T-cell (primary cell): ENCODE measurements at regions not wholly inside any gene's neighbourhood (a gene's known extent, or its start where the extent isn't known, plus 50 kb on each side); places are given as distances from the start of the nearest gene placed in this dataset.

Experiments used
- ATAC-seq, 4 experiments: fragments of 200-7000 bp in 3 of 4; fragments of 150-1000 bp in 1 of 4; cut with Tn5 transposase; replicated peaks in 1 of 4; 1 replicate in 3 of 4; 2 replicates in 1 of 4; pipeline ENCODE4 v1.10.0; 2021; ENCODE audit warnings: moderate library complexity in 3 of 4, mild to moderate bottlenecking in 2 of 4, moderate number of reproducible peaks in 1 of 4
- CTCF ChIA-PET, 2 donors: fragments of 300-600 bp; sonication (Branson Sonifier 250); formaldehyde crosslinking; loops; one replicate each; lab custom pipeline; 2022; ENCODE audit warnings: antibody characterized with exemption in 2 of 2; lab: Charles Lee
- POLR2A ChIA-PET, 2 donors: fragments of 300-600 bp; sonication (Branson Sonifier 250); formaldehyde crosslinking; loops; one replicate each; lab custom pipeline; 2022; ENCODE audit warnings: antibody characterized with exemption in 2 of 2; lab: Charles Lee
- DNase-seq, 35 experiments: peaks; one replicate each; pipeline versions ENCODE4 v3.0.0 to v3.0.0-alpha.2; 2013 to 2023
- H3K27ac ChIP-seq: one replicate; pipeline ENCODE4 v1.5.1; 2013; ENCODE audit warnings: low read length
- H3K27me3 ChIP-seq, 2 experiments: replicated peaks in 1 of 2; 1 replicate in 1 of 2; 2 replicates in 1 of 2; pipeline versions ENCODE4 v1.6.1 to v1.7.0; 2013; ENCODE audit warnings: low read length in 1 of 2, mixed read lengths in 1 of 2; ENCODE audit not compliant: control insufficient read depth in 2 of 2, insufficient read depth in 2 of 2; ENCODE audit errors: extremely low read depth in 1 of 2
- H3K36me3 ChIP-seq, 2 donors: 1 replicate in 1 of 2; 2 replicates in 1 of 2; pipeline versions ENCODE4 v1.6.1 to v1.7.0; 2013; ENCODE audit warnings: low read length in 1 of 2; ENCODE audit not compliant: control insufficient read depth in 2 of 2, insufficient read depth in 1 of 2; ENCODE audit errors: extremely low read depth in 1 of 2
- H3K4me1 ChIP-seq, 2 experiments: 1 replicate in 1 of 2; 2 replicates in 1 of 2; pipeline versions ENCODE4 v1.6.1 to v1.7.0; 2013; ENCODE audit warnings: low read length in 2 of 2, mixed read lengths in 1 of 2; ENCODE audit not compliant: insufficient read depth in 2 of 2, control insufficient read depth in 1 of 2; ENCODE audit errors: extremely low read depth in 1 of 2
- H3K4me3 ChIP-seq, 2 donors: 1 replicate in 1 of 2; 2 replicates in 1 of 2; pipeline versions ENCODE4 v1.5.1 to v1.7.0; 2013; ENCODE audit warnings: mild to moderate bottlenecking in 2 of 2, low read length in 1 of 2, moderate library complexity in 1 of 2; ENCODE audit not compliant: control insufficient read depth in 1 of 2; ENCODE audit errors: extremely low read depth in 1 of 2
- H3K9me3 ChIP-seq: 2 replicates; pipeline ENCODE4 v1.7.0; 2013
- H3K27ac Mint-ChIP-seq, 2 donors: one replicate each; pipeline ENCODE4 v1.8.0; 2020 to 2021; ENCODE audit warnings: mild to moderate bottlenecking in 2 of 2, mixed read lengths in 2 of 2
- H3K27me3 Mint-ChIP-seq, 2 donors: one replicate each; pipeline ENCODE4 v1.8.0; 2021 to 2022; ENCODE audit warnings: mixed read lengths in 2 of 2
- H3K36me3 Mint-ChIP-seq: one replicate; pipeline ENCODE4 v1.8.0; 2021; ENCODE audit warnings: mixed read lengths
- H3K4me1 Mint-ChIP-seq, 3 donors: one replicate each; pipeline ENCODE4 v1.8.0; 2020 to 2022; ENCODE audit warnings: mixed read lengths in 3 of 3, mild to moderate bottlenecking in 1 of 3
- H3K4me3 Mint-ChIP-seq, 3 donors: one replicate each; pipeline ENCODE4 v1.8.0; 2020 to 2022; ENCODE audit warnings: mild to moderate bottlenecking in 3 of 3, mixed read lengths in 3 of 3, moderate library complexity in 3 of 3
- H3K9me3 Mint-ChIP-seq, 3 donors: one replicate each; pipeline ENCODE4 v1.8.0; 2020 to 2022; ENCODE audit warnings: mixed read lengths in 3 of 3
- WGBS: methylation state at CpG from one replicate; pipeline ENCODE4 v1.1.5; 2013; ENCODE audit warnings: missing lambda C conversion rate; ENCODE audit not compliant: insufficient coverage; 5-methylcytosine and 5-hydroxymethylcytosine counted together

DNA sequence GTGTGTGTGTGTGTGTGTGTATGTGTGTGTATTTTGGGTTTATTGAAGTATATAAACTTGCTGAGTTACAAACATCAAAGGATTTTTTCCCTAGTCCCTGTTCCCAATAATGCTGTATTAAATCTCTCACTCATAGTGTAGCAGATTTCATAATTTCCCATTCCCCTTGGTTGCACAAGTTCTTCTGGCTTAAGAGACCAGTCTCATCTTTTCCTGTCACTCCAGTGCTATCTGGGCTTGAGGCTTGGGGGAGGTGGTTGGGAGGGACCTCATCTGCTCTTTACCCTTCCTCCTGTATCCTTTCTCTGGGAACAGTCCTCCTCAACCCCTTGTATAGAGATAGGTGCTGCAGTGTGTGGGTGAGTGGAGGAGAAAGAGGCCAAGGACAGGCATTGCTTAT lies 285.4 kb upstream of the BOD1L1 start:
- CTCF ChIA-PET: no interaction called here
- H3K27me3 Mint-ChIP-seq: peaks cover 0 to 7% of the 10 kb centered on the region in 2 donors

DNA sequence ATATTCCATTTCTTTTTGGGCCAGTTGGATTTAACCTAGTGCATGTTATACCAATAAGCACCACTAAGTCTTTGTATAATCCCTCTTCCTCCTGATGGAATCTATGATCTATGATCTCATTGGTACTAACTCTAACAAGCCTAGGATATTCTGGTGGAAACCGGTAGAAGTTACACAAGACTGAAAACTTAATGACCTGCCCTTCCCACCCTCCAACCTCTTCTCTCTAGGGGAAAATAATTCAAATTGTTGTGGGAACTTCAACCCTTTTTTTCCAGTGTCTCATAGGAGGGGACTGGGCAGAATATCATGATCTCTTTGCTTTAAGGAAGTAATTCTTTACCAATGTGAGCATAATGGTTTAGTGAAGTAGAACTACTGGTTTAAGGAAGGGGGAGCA lies 289.5 kb upstream of the BOD1L1 start:
- no peaks in the 10 kb centered on the region for H3K36me3 ChIP-seq
- no peaks in the 10 kb centered on the region for H3K4me1 ChIP-seq
- Mint-ChIP-seq H3K27ac (no peak overlapping the region), H3K27me3 (peaks cover 0 to 7% of the 10 kb centered on the region in 2 donors), H3K4me3 (no peak overlapping the region), H3K9me3 (peaks cover 0 to 3% (median 0%) of the 10 kb centered on the region in 3 donors), H3K36me3 (no peaks in the 10 kb centered on the region), H3K4me1 (no peaks in the 10 kb centered on the region)
- H3K27ac ChIP-seq: no peak overlapping the region
- no CpG with 5 or more reads among the region's 1 CpG for WGBS
- DNase-seq (no peak), ATAC-seq (no peak)
- CTCF ChIA-PET: interaction anchor here in 1 of 2 donors (0.7 kb wide), 1 partner anchor 57 kb away, joined by 3 read pairs; no protein-coding TSS in a partner anchor
- no peaks in the 10 kb centered on the region for H3K27me3 ChIP-seq
- POLR2A ChIA-PET: no interaction called here
- no peaks in the 10 kb centered on the region for H3K9me3 ChIP-seq
- no peak overlapping the region for H3K4me3 ChIP-seq

More for the DNA sequence above, 285.4 kb upstream of the BOD1L1 start:
- Histone ChIP-seq H3K36me3 (no peaks in the 10 kb centered on the region), H3K4me1 (no peaks in the 10 kb centered on the region), H3K4me3 (no peak overlapping the region), H3K9me3 (no peaks in the 10 kb centered on the region), H3K27ac (no peak overlapping the region), H3K27me3 (no peaks in the 10 kb centered on the region)
- no peaks in the 10 kb centered on the region for H3K4me1 Mint-ChIP-seq
- no peaks in the 10 kb centered on the region for H3K36me3 Mint-ChIP-seq
- no peaks in the 10 kb centered on the region for H3K9me3 Mint-ChIP-seq
- DNase-seq: no peak
- POLR2A ChIA-PET: no interaction called here
- ATAC-seq: no peak
- H3K27ac Mint-ChIP-seq: no peak overlapping the region
- no peak overlapping the region for H3K4me3 Mint-ChIP-seq

DNA sequence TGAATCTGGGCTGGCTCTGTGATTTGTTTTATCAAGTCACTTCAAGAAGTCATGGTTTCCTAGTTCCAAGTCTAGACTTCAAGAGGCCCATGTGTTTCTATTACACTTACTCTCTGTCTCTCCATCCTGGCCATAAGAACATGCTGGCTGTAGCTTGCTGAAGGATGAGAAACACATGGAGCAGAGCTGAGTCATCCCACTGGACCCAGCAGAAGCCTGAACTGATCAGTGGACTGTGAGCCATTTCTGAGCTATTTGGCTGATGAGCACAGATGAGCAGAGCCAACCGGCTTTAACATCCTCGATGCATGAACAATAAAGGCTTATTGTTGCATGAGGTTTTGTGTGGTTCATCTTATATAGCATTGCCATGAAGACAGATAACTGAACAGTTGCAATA lies 290.6 kb upstream of the BOD1L1 start:
- no peaks in the 10 kb centered on the region for H3K36me3 ChIP-seq
- DNase-seq (no peak), ATAC-seq (no peak)
- H3K27me3 ChIP-seq: no peaks in the 10 kb centered on the region
- H3K9me3 Mint-ChIP-seq: peaks cover 0 to 3% (median 0%) of the 10 kb centered on the region in 3 donors
- H3K4me1 Mint-ChIP-seq: no peaks in the 10 kb centered on the region
- H3K27ac Mint-ChIP-seq: no peak overlapping the region
- ChIA-PET POLR2A (no interaction called here), CTCF (interaction anchor here in 1 of 2 donors (0.6 kb wide), 1 partner anchor 279 kb away, joined by 3 read pairs; no protein-coding TSS in a partner anchor)
- no peak overlapping the region for H3K27ac ChIP-seq
- H3K4me3 Mint-ChIP-seq: no peak overlapping the region
- no CpG with 5 or more reads among the region's 2 CpGs for WGBS
- peaks cover 0 to 7% of the 10 kb centered on the region in 2 donors for H3K27me3 Mint-ChIP-seq
- H3K36me3 Mint-ChIP-seq: no peaks in the 10 kb centered on the region
- H3K4me1 ChIP-seq: no peaks in the 10 kb centered on the region
- H3K9me3 ChIP-seq: no peaks in the 10 kb centered on the region
- no peak overlapping the region for H3K4me3 ChIP-seq

DNA sequence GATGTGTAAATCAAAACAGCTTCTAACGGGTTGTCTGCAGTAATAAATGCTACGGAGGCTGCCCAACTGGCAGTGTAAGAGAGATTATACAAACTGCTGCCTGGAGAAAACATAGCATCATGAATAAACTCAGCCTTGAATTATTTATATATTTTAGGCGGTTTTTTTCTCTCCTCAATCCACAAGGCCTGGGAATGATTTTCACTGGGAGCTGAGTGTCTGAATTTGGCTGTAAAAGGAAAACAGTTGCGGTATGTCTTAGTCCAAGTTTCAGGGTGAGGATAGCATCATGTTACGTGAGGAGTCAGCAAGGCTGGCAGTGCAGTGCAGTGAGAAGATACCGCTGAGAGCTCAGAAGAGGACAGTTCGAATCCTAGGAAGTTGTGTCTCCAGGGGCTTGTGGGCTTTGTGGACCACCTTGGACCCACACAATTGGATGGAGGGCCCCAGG lies 291.5 kb upstream of the BOD1L1 start:
- Histone ChIP-seq H3K4me3 (no peak overlapping the region), H3K4me1 (no peaks in the 10 kb centered on the region), H3K27me3 (no peaks in the 10 kb centered on the region), H3K36me3 (no peaks in the 10 kb centered on the region), H3K9me3 (no peaks in the 10 kb centered on the region), H3K27ac (no peak overlapping the region)
- ChIA-PET POLR2A (interaction anchor here in 1 of 2 donors (0.6 kb wide), 1 partner anchor 772 kb away, joined by 3 read pairs; no protein-coding TSS in a partner anchor), CTCF (no interaction called here)
- Mint-ChIP-seq H3K4me1 (no peaks in the 10 kb centered on the region), H3K27ac (no peak overlapping the region), H3K27me3 (peaks cover 0 to 7% of the 10 kb centered on the region in 2 donors), H3K36me3 (no peaks in the 10 kb centered on the region), H3K9me3 (peaks cover 0 to 3% (median 0%) of the 10 kb centered on the region in 3 donors), H3K4me3 (no peak overlapping the region)
- DNase-seq (no peak), ATAC-seq (no peak)
- 82% methylated on average over 4 of the region's 7 CpGs for WGBS

DNA sequence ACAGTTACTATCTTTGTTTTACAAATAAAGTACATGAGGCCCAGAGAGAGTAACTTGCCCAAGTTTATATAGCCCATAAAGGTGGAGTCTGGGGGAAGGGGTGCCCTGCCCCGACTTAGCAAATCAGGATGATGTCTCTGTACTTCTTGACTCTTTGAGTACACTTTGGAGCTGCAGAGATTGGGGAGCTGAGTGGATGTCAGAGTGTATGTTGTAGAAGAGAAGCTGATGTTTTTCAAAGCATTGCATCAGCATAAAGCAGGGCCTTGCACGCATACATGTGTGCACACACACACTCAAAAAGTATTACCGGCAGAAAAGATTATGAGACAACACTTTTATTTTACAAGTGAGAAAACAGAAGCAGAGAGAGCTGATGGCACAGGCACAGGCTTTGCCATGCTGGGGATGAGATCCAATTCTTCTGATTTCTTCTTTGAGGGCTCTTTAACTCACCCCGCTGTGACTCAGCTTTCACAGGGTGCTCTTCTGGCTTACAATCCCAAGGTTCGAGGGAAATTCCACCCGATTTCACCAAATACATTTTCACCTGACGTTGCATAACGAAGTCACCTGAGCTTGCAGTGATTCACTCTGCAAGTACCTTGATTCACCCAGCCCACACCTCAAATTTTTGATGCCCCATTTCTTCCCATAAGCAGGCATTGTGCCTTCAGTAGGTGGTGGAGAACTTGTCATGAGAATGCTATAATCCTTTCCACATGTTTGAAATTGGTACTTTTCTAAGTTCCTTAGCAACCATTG lies 292.8 kb upstream of the BOD1L1 start:
- Histone ChIP-seq H3K4me1 (no peaks in the 10 kb centered on the region), H3K27ac (no peak overlapping the region), H3K9me3 (no peaks in the 10 kb centered on the region), H3K36me3 (no peaks in the 10 kb centered on the region), H3K27me3 (no peaks in the 10 kb centered on the region), H3K4me3 (no peak overlapping the region)
- ChIA-PET POLR2A (no interaction called here), CTCF (no interaction called here)
- Mint-ChIP-seq H3K9me3 (peaks cover 0 to 9% (median 5%) of the 10 kb centered on the region in 3 donors), H3K4me3 (no peak overlapping the region), H3K27ac (no peak overlapping the region), H3K36me3 (no peaks in the 10 kb centered on the region), H3K27me3 (peaks cover 0 to 7% of the 10 kb centered on the region in 2 donors), H3K4me1 (no peaks in the 10 kb centered on the region)
- no peak for DNase-seq
- no peak for ATAC-seq
- WGBS: 93% methylated on average over 8 of the region's 8 CpGs

DNA sequence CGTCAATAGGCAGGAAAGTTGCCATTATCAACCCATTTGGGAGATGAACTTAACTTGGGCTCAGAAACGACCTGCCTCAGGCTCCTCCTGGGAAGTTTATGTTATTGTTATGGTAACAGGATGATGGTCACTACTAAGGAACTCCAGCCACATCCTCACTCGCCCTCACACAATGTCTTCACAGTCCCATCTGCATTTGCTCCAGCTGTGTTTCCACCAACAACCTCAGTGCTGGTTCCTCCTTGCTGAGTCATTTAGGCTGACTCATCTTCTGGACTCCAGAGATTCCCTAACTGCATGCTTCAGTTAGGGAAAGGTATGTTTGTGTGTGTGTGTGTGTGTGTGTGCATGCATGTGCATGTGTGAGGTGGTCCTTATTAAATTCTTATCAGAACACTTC lies 293.4 kb upstream of the BOD1L1 start:
- Histone ChIP-seq H3K27ac (no peak overlapping the region), H3K27me3 (no peaks in the 10 kb centered on the region), H3K36me3 (no peaks in the 10 kb centered on the region), H3K4me3 (no peak overlapping the region), H3K9me3 (no peaks in the 10 kb centered on the region), H3K4me1 (no peaks in the 10 kb centered on the region)
- ChIA-PET CTCF (no interaction called here), POLR2A (no interaction called here)
- Mint-ChIP-seq H3K9me3 (peaks cover 0 to 9% (median 5%) of the 10 kb centered on the region in 3 donors), H3K36me3 (no peaks in the 10 kb centered on the region), H3K4me1 (no peaks in the 10 kb centered on the region), H3K27ac (no peak overlapping the region), H3K27me3 (peaks cover 0 to 7% of the 10 kb centered on the region in 2 donors), H3K4me3 (no peak overlapping the region)
- ATAC-seq: no peak
- no CpG with 5 or more reads among the region's 3 CpGs for WGBS
- DNase-seq: no peak
